ENCODE measurements at regions not wholly inside any gene's neighbourhood (a gene's known extent, or its start where the extent isn't known, plus 50 kb on each side); places are given as distances from the start of the nearest gene placed in this dataset.

- TF ChIP-seq CTCF (IDR thresholded peaks at IDR 0.05; ENCODE audit: poor library complexity, severe bottlenecking) (no peak), EZH2 (IDR thresholded peaks at IDR 0.05; ENCODE audit: borderline replicate concordance, insufficient read depth, low read length, poor library complexity, severe bottlenecking) (no peak)
Observed at GRCh38 chr18:22673182-22673862, 255.6 kb upstream of the CTAGE1 start.

Data from neural cell (in vitro differentiated cells).